GM12801 (cell line): ENCODE measurements at regions not wholly inside any gene's neighbourhood (a gene's known extent, or its start where the extent isn't known, plus 50 kb on each side); places are given as distances from the start of the nearest gene placed in this dataset.

ENCODE experiments used
- CTCF ChIP-seq: IDR thresholded peaks from one replicate; pipeline ENCODE4 v1.5.1; 2011; ENCODE audit warnings: control low read depth; ENCODE audit not compliant: insufficient read length; ENCODE audit errors: extremely low read depth

GRCh38 chr14:22184830-22185168 is 404.2 kb downstream of the DAD1 start:
- TF ChIP-seq CTCF, result no peak

- no peak for TF ChIP-seq CTCF
Observed at GRCh38 chr14:22184157-22184829, 404.7 kb downstream of the DAD1 start.

- no peak for TF ChIP-seq CTCF
Observed at GRCh38 chr14:22180045-22180444, 409.0 kb downstream of the DAD1 start.

- TF ChIP-seq CTCF, result no peak
Observed at GRCh38 chr14:22179190-22179589, 409.8 kb downstream of the DAD1 start.

GRCh38 chr14:22178333-22178839 is 410.6 kb downstream of the DAD1 start:
- no peak for TF ChIP-seq CTCF

- no peak for TF ChIP-seq CTCF
Observed at GRCh38 chr14:22177870-22178269, 411.2 kb downstream of the DAD1 start.

- no peak for TF ChIP-seq CTCF
Observed at GRCh38 chr14:22176957-22177356, 412.1 kb downstream of the DAD1 start.
